D341Med (cell line): ENCODE measurements at regions not wholly inside any gene's neighbourhood (a gene's known extent, or its start where the extent isn't known, plus 50 kb on each side); places are given as distances from the start of the nearest gene placed in this dataset.

Experiments
- DNase-seq: peaks from one replicate; pipeline ENCODE4 v3.0.0; 2012; ENCODE audit warnings: low spot score

- no peak for DNase-seq
Observed at GRCh38 chr6:165915022-165915770, 252.2 kb upstream of the PDE10A start.

DNA sequence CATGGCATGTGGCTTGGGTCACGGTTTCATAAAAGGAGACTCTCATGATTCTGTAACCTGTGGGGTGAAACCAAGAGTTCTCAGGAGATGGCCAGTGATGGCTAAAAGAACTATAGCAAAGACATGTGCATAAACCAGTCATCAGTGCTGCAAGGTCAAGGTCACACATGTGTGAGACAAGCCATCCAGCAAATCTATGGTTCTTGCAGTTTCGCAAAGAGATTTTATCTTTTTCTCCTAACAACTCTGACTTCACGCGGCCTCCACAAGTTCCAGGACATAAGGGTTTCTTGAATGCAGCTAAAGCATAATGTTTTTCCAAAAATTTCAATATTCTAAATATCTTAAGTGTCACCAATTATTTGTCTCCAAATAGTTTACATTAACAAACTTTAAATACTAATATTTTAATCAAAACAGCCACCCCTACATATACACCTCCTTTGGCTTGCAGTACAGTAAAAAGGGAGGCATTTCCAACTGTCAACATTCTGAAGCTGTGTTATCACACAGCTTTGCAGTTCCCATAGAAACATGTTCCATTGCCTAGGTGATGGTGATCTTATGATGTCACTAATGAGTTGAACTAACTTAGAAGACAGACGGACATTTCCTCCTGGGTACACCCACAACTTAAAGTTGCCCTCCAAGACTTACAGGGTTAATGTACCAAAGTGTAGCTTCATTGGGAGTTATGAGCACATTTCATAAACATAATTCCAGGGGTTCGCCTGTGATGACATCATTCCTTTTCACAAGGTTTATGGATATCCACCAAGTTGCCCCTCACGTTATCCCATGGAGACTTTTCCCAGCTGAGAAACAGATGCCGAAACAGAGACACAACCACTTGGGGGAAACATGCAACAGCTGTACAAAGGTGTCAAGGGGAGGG, 250.9 kb upstream of the PDE10A start:
- no peak for DNase-seq

- no peak for DNase-seq
Observed at GRCh38 chr6:165910184-165910966, 247.3 kb upstream of the PDE10A start.

DNA sequence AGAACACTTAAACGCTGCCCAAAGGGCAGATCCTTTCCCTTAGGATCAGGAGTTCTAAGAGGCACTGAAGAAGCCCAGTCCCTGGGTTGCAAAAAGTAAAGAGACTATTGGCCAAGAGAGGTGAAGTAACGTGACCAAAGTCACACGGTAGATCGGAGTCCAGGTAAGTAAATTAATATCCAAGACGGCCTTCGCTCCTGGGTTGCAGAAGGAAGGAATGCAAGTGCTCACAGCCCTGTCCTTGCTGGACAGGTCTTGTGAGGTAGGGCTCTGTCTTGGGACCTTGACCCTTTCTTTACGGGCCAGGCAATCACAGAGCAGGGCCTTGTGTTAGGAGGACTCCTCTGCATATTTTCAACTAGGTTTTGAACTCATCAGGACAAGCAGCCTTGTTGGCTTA, 243.7 kb upstream of the PDE10A start:
- DNase-seq = no peak

- no peak for DNase-seq
Observed at GRCh38 chr6:165905744-165906143, 242.7 kb upstream of the PDE10A start.

GRCh38 chr6:165900970-165901369, 237.9 kb upstream of the PDE10A start:
- DNase-seq = no peak

DNA sequence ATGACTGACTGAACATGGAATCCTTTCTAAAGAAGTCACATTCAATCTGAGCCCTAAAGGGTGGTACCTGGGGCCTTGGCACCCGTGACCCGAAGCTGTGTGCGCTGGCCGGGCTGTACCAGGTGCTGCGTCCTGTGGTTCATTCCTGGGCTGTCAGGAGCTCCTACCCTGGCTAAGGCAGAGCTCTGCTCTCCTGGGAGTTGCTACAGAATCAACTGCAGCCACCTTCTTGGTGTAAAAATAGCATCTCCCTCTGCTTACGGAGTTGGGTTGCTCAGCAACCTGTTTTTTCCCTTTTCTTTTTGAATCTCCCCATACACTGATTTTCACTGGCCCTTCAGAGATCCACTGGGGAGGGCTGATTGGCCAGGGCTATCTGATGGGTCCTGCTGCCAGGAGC, 236.6 kb upstream of the PDE10A start:
- no peak for DNase-seq

DNA sequence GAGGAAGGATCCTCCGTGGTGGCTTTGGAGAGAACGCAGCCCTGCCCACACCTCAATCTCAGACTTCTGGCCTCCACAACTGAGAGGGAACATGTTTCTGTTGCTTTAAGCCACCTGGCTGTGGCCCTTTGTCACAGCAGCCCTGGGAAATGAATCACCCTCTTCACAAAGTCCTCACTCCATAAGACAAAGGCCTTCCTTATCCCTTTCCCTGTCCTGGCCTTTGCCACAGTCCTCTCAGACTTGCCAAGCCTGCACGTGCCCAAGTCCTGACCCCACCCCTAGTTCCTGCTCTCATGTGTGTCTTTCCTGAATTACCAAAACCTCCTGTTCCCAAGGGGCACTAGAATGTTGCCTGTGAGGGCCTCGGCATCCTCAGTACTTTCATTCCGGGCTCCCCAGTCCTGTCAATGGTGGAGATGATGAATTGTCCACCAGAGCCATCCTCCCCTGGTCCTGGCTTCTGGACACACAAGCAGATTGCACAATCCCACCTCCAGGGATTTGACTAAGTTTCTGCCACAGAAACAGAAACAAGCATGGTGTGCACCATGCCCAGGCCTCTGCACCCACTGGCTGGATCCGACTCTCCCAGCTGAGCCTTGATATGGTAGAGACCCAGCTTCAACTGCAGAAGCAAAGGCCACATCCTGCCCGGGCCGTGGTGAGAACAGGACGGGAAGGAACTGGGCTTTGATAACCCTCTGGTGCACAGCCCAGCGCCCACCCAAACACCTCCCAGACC, 232.6 kb upstream of the PDE10A start:
- DNase-seq = no peak

DNA sequence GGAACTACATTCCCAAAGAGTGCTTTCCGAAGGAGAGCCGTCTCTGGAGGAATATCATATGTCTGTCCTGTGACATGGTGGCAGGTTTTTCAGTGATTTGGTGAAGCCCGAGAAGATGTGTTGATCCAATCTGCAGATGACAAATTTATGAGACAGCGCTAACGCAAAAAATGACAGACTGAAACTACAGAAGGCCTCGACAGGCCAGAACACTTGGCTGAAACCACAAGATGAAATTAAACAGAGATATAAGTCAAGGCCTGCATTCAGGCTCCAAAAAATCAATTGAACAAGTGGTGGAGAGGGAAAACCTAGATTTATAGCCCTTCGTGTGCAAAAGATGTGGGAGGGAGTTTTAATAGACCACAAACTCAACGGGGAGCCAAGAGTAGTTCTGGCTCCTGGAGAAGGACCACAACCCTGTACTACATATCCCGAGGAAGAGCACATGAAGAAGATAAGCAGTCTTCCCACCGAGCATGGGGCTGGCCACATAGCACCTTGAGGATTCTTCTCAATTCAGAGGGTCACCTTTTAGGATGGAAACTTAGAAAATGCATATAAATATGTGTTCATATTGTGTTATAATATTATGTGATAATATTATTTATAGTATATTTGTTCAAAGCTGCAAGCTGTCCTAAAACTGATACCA, 231.3 kb upstream of the PDE10A start:
- no peak for DNase-seq

GRCh38 chr6:165893431-165893830, 230.4 kb upstream of the PDE10A start:
- no peak for DNase-seq

DNA sequence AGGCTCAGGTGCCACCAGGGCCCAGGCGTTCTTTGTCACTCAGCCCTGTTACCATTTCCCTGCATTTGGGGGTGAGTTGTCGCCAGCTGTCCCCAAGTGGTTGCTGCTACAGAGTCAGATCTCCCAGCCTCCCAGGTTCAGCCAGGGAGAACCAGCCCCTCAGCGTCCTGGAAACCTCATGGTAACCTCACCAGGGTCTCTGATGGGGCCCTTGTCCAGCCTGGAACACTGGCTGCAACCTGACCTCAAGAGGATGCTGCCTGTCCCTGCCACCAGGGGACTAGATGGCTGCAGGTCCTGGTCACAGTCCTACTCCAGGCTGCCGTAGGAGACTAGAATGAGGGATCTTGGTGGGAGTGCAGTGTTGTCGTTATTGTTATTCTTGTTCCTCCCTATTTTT, 228.3 kb upstream of the PDE10A start:
- DNase-seq = no peak

DNA sequence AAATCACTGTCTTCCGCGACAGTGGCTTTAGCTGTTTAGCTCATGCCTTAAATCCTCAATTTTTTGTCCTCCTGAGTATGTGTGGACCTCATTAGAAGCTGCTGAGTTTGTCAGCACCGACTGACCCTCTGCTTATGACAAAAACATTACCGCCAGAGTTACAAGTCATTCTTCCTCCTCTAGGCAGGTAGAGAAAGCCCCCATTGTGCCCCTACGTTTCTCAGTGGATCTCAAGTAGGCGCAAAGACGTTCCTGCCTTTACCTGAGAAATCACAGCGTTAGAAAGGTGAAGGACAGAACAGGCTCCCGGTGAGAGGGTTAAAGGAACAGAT, 227.3 kb upstream of the PDE10A start:
- DNase-seq = no peak

GRCh38 chr6:165889636-165890403, 226.8 kb upstream of the PDE10A start:
- DNase-seq = no peak

- no peak for DNase-seq
Observed at GRCh38 chr6:165886169-165886568, 223.1 kb upstream of the PDE10A start.

DNA sequence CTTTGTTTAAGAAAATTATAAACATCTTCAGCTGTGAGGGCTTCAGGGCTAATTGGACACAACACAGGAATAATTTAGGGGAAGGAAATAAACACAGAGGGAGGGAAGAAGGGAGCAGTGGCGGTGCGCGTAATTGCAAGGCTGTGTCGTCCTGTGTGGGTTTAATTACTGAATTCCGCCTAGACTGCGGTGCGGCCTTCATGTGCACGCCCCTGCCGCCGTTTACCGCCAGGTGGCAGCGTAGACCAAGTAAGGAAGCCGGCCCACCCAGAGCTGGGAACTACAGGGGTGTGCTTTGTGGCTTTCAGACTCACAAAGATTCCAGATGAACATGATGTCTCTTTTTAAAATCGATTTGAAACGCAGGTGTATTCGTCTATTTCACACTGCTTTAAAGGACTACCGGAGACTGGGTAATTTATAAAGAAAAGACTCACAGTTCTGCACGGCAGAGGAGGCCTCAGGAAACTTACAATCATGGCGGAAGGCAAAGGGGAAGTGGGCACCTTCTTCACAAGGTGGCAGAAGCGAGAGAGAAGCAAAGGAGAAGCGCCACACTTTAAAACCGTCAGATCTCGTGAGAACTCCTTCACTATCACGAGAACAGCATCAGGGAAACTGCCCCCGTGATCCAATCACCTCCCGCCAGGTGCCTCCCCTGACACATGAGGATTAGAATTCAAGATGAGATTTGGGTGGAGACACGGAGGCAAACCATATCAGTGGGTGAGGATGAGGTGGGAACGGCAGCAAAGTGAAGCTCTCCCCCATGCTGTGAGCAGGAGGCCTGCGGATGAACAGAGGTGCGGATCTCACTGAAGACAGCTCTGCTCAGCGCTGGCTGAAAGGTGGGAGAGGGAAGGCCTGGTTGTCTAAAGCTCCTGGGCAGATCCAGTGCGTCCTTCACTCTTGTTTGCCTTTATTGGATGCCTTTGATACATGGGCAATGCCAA, 222.0 kb upstream of the PDE10A start:
- DNase-seq = peak; percentile 63

DNA sequence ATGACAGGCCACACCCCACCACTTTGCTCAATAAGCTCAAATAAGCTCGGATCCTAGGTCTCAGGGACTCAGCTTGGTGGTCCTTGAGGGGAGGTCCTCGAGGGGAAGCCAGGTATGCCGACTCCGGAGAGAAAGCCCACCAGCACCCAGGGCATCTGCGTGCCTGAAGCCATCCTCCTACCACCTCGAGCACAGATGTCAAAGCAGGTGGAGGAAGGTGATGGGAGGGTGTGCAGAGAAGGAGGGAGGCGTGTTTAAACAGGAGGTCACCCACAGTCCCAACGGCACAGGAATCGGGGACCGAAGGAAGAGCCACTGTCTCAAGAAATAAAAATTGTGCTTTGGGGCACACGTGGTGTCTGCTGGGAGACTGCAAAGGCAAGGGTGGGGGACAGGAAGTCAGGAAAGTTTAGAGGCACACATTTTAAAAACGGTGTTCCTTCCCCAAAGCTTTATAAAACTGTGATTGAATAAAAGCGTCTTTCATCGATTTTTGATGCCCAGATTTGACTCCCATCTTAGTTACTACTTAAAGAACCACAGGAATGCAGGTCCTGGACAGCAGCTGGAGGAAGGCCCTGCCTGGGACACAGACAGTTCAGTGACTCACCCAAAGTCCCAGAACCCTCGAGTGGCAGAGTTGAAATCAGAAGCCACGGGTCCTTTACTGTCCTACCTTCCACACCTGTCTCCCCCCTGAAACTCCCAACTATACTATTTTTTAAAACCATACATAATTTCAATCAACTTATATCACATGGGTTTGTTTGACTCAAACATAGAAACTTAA, 221.0 kb upstream of the PDE10A start:
- no peak for DNase-seq

DNA sequence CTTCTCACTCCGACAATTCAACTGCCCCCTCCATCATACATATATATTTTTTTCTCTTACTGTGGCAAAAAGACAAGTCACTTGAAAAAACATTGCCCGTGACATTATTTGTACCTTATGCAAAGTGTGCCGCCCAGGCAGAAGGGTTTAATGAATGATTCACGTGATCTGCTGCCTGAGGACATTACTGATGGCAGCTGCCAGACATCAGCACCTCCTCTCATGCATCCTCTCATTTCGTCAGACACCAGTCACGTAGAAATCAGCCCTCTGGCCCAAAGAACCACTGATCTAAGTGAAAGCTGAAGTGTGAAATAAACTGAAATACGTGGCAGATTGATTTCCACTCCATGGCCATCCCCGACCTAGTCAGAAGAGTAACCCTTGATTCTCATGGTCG, 218.8 kb upstream of the PDE10A start:
- no peak for DNase-seq

- DNase-seq = no peak
Observed at GRCh38 chr6:165880686-165881085, 217.6 kb upstream of the PDE10A start.

GRCh38 chr6:165877773-165878172, 214.7 kb upstream of the PDE10A start:
- DNase-seq = no peak
